Brain microvascular endothelial cell (primary cell): ENCODE measurements at regions not wholly inside any gene's neighbourhood (a gene's known extent, or its start where the extent isn't known, plus 50 kb on each side); places are given as distances from the start of the nearest gene placed in this dataset.

Source experiments
- DNase-seq: peaks from one replicate; pipeline ENCODE4 v3.0.0-alpha.2; 2020
- H3K27ac ChIP-seq: fragments of 250-450 bp; sonication (Bioruptor Pico); 2 replicates; pipeline ENCODE4 v1.5.1; 2020; ENCODE audit warnings: mild to moderate bottlenecking, moderate library complexity
- H3K27me3 ChIP-seq: fragments of 250-450 bp; sonication (Bioruptor Pico); replicated peaks from 2 replicates; pipeline ENCODE4 v1.5.1; 2020; ENCODE audit warnings: mild to moderate bottlenecking
- H3K36me3 ChIP-seq: fragments of 250-450 bp; sonication (Bioruptor Pico); replicated peaks from 2 replicates; pipeline ENCODE4 v1.5.1; 2020; ENCODE audit warnings: mild to moderate bottlenecking
- H3K4me3 ChIP-seq: 2 replicates; pipeline ENCODE4 v1.5.1; 2011; ENCODE audit warnings: low read depth, mild to moderate bottlenecking, control low read depth, low read length, moderate library complexity
- in situ Hi-C: cut with HindIII; loops from 2 replicates; pipeline ENCODE4 v1.10.0; 2017; ENCODE audit warnings: low sequenced_read_pairs, low pct_ligation_motif_present
- TF ChIP-seq, protein P1 (sequence below): IDR thresholded peaks from 2 replicates; pipeline ENCODE4 v1.5.1; 2011; ENCODE audit warnings: low read depth, mild to moderate bottlenecking, moderate library complexity, low read length, control low read depth, inconsistent platforms; ENCODE audit errors: missing control alignments

GRCh38 chr14:30426463-30426862, 132.5 kb upstream of the G2E3 start:
- H3K4me3 ChIP-seq, result no peak overlapping the region
- in situ Hi-C loops, result no loop called here
- H3K36me3 ChIP-seq, result no peaks in the 10 kb centered on the region
- TF ChIP-seq, protein P1, sequence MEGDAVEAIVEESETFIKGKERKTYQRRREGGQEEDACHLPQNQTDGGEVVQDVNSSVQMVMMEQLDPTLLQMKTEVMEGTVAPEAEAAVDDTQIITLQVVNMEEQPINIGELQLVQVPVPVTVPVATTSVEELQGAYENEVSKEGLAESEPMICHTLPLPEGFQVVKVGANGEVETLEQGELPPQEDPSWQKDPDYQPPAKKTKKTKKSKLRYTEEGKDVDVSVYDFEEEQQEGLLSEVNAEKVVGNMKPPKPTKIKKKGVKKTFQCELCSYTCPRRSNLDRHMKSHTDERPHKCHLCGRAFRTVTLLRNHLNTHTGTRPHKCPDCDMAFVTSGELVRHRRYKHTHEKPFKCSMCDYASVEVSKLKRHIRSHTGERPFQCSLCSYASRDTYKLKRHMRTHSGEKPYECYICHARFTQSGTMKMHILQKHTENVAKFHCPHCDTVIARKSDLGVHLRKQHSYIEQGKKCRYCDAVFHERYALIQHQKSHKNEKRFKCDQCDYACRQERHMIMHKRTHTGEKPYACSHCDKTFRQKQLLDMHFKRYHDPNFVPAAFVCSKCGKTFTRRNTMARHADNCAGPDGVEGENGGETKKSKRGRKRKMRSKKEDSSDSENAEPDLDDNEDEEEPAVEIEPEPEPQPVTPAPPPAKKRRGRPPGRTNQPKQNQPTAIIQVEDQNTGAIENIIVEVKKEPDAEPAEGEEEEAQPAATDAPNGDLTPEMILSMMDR, result no peak
- no peak for DNase-seq
- H3K27ac ChIP-seq, result no peak overlapping the region
- no peaks in the 10 kb centered on the region for H3K27me3 ChIP-seq

DNA sequence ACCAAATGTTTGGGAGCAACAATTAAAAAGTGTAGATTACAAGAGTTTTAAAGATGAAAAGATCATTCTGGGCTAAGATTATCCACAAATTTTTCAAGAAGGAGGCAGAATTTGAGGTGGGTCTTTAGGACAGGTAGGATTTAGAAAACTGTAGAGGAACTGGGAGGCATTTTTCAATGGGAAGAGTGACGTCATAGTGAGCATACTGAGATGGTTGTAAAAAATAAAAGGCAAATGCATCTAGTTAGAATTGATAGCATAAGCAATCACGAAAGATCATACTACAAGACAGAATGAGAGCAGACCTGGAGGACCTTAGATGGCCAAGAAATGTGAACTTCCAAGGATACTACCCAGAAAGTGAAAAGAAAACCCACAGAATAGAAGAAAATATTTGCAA, 131.6 kb upstream of the G2E3 start:
- Histone ChIP-seq H3K27ac (no peak overlapping the region), H3K27me3 (no peaks in the 10 kb centered on the region), H3K36me3 (no peaks in the 10 kb centered on the region), H3K4me3 (no peak overlapping the region)
- in situ Hi-C loops, result no loop called here
- DNase-seq, result no peak
- TF ChIP-seq, protein P1, result no peak

GRCh38 chr14:30427846-30428245, 131.1 kb upstream of the G2E3 start:
- DNase-seq, result no peak
- Histone ChIP-seq H3K27ac (no peak overlapping the region), H3K36me3 (no peaks in the 10 kb centered on the region), H3K4me3 (no peak overlapping the region), H3K27me3 (no peaks in the 10 kb centered on the region)
- in situ Hi-C loops, result no loop called here
- TF ChIP-seq, protein P1, result no peak

GRCh38 chr14:30431552-30431951, 127.4 kb upstream of the G2E3 start:
- no peak for DNase-seq
- no peak overlapping the region for H3K27ac ChIP-seq
- in situ Hi-C loops, result no loop called here
- no peak overlapping the region for H3K4me3 ChIP-seq
- no peaks in the 10 kb centered on the region for H3K36me3 ChIP-seq
- no peaks in the 10 kb centered on the region for H3K27me3 ChIP-seq
- TF ChIP-seq, protein P1, result no peak

DNA sequence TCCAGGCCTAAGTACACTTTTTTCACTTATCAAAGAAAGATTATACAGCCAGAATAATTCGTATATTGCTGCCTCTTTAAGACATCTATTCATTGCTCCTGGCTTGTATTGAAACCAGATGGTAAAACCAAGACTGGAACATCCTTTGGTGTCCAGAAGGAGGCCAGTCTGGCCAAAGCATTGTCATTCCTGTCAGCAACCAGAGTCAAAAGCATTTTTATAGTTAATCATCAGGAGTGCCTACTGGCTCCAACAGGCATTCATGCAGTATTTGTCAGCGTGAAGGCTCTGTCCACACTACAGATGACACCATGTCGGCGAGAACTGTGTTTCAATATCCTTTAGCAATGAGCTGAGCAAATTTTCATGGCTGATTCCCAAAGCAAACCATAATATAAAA, 118.0 kb upstream of the G2E3 start:
- in situ Hi-C loops, result no loop called here
- Histone ChIP-seq H3K4me3 (no peak overlapping the region), H3K27ac (no peak overlapping the region), H3K36me3 (no peaks in the 10 kb centered on the region), H3K27me3 (no peaks in the 10 kb centered on the region)
- TF ChIP-seq, protein P1, result no peak
- no peak for DNase-seq

- Histone ChIP-seq H3K36me3 (no peaks in the 10 kb centered on the region), H3K27ac (no peak overlapping the region), H3K4me3 (no peak overlapping the region), H3K27me3 (no peaks in the 10 kb centered on the region)
- TF ChIP-seq, protein P1, result peak; percentile 55
- in situ Hi-C loops, result no loop called here
- DNase-seq, result peak; percentile 20
Observed at GRCh38 chr14:30443368-30444007, 115.5 kb upstream of the G2E3 start.
